ENCODE measurements at regions not wholly inside any gene's neighbourhood (a gene's known extent, or its start where the extent isn't known, plus 50 kb on each side); places are given as distances from the start of the nearest gene placed in this dataset.

DNA sequence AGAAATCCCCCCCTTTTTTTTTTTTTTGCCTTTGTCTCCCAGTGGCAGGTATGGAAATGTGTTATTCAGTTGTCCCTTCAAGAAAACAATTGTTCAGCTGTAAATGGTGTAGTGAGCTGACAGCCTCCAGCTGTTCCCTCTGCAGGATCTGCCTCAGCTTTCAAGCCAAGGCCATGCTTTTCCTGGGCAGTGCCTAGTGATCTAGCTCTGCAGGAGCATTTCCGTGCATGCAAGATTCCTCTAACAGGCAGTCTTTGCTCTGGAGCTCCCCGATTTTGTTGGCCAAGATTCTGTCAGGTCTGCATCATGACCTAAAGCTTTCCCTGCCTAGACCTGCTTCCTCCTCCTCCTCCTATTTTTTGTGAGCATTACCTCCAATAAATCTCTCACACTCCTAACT lies 300.7 kb upstream of the UBE2E3 start:
- Histone ChIP-seq H3K9me3 (ENCODE audit: low read length) (no peaks in the 10 kb centered on the region), H3K36me3 (ENCODE audit: low read depth, low read length) (no peaks in the 10 kb centered on the region), H3K79me2 (ENCODE audit: low read length) (no peaks in the 10 kb centered on the region), H3K4me3 (ENCODE audit: low read length) (no peak overlapping the region), H3K27ac (ENCODE audit: low read length) (no peak overlapping the region), H3K4me2 (ENCODE audit: low read length) (no peak overlapping the region), H4K20me1 (ENCODE audit: low read length) (no peaks in the 10 kb centered on the region), H3K27me3 (ENCODE audit: low read length) (no peaks in the 10 kb centered on the region), H3K4me1 (ENCODE audit: insufficient read depth, low read length) (peaks cover 41% of the 10 kb centered on the region), H3F3A (ENCODE audit: low read length, unreplicated experiment) (no peaks in the 10 kb centered on the region), H2AFZ (ENCODE audit: low read length) (no peak overlapping the region), H3K9ac (ENCODE audit: low read length) (no peak overlapping the region), H3K9me2 (replicated peaks; ENCODE audit: low read length) (no peaks in the 10 kb centered on the region)
- CTCF ChIA-PET: no interaction called here
- POLR2A ChIA-PET (ENCODE audit: unreplicated experiment): interaction anchor here (0.6 kb wide), 1 partner anchor 14 kb away, joined by 4 read pairs; no protein-coding TSS in a partner anchor
- no peak for ATAC-seq
- no TSS peak for BruUV-seq (replicated peaks)
- TF ChIP-seq EZH2phosphoT487 (IDR thresholded peaks at IDR 0.05; ENCODE audit: borderline replicate concordance, low read length): no peak
- no peak for TF ChIP-seq EZH2 (IDR thresholded peaks at IDR 0.05; ENCODE audit: low read length, unreplicated experiment)
- TF ChIP-seq, protein P1, sequence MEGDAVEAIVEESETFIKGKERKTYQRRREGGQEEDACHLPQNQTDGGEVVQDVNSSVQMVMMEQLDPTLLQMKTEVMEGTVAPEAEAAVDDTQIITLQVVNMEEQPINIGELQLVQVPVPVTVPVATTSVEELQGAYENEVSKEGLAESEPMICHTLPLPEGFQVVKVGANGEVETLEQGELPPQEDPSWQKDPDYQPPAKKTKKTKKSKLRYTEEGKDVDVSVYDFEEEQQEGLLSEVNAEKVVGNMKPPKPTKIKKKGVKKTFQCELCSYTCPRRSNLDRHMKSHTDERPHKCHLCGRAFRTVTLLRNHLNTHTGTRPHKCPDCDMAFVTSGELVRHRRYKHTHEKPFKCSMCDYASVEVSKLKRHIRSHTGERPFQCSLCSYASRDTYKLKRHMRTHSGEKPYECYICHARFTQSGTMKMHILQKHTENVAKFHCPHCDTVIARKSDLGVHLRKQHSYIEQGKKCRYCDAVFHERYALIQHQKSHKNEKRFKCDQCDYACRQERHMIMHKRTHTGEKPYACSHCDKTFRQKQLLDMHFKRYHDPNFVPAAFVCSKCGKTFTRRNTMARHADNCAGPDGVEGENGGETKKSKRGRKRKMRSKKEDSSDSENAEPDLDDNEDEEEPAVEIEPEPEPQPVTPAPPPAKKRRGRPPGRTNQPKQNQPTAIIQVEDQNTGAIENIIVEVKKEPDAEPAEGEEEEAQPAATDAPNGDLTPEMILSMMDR (conservative IDR thresholded peaks at IDR 0.05; ENCODE audit: low read depth, low read length): no peak
- no peak for DNase-seq
- intact Hi-C loops (cut with micrococcal nuclease): no loop called here

DNA sequence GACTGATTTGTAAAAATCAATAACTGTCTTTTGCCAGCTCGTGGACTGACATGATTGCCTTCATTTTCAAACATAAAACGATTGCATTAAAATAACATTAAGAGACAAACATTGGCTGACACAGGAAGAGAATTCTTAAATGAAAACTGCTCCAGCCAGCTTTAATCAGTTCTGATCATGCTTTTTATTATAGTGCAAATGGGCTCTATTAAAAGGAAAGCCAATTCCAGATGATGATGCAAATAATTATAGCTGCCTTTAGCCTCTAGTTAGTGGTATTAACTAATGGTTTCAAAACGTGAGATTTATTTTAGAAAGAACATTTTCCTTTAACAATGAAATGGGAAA lies 301.8 kb upstream of the UBE2E3 start:
- Histone ChIP-seq H3K9me2 (replicated peaks; ENCODE audit: low read length) (no peaks in the 10 kb centered on the region), H3K4me1 (ENCODE audit: insufficient read depth, low read length) (peaks cover 44% of the 10 kb centered on the region), H3K27ac (ENCODE audit: low read length) (no peak overlapping the region), H3K79me2 (ENCODE audit: low read length) (no peaks in the 10 kb centered on the region), H3F3A (ENCODE audit: low read length, unreplicated experiment) (no peaks in the 10 kb centered on the region), H2AFZ (ENCODE audit: low read length) (no peak overlapping the region), H4K20me1 (ENCODE audit: low read length) (no peaks in the 10 kb centered on the region), H3K4me3 (ENCODE audit: low read length) (no peak overlapping the region), H3K27me3 (ENCODE audit: low read length) (no peaks in the 10 kb centered on the region), H3K9me3 (ENCODE audit: low read length) (no peaks in the 10 kb centered on the region), H3K9ac (ENCODE audit: low read length) (no peak overlapping the region), H3K36me3 (ENCODE audit: low read depth, low read length) (no peaks in the 10 kb centered on the region), H3K4me2 (ENCODE audit: low read length) (no peak overlapping the region)
- TF ChIP-seq, protein P1 (conservative IDR thresholded peaks at IDR 0.05; ENCODE audit: low read depth, low read length): no peak
- TF ChIP-seq EZH2phosphoT487 (IDR thresholded peaks at IDR 0.05; ENCODE audit: borderline replicate concordance, low read length) (no peak), EZH2 (IDR thresholded peaks at IDR 0.05; ENCODE audit: low read length, unreplicated experiment) (no peak)
- no peak for ATAC-seq
- intact Hi-C loops (cut with micrococcal nuclease): no loop called here
- no TSS peak for BruUV-seq (replicated peaks)
- POLR2A ChIA-PET (ENCODE audit: unreplicated experiment): interaction anchor here (0.5 kb wide), 1 partner anchor 392 kb away, joined by 3 read pairs; no protein-coding TSS in a partner anchor
- DNase-seq: no peak
- CTCF ChIA-PET: no interaction called here

DNA sequence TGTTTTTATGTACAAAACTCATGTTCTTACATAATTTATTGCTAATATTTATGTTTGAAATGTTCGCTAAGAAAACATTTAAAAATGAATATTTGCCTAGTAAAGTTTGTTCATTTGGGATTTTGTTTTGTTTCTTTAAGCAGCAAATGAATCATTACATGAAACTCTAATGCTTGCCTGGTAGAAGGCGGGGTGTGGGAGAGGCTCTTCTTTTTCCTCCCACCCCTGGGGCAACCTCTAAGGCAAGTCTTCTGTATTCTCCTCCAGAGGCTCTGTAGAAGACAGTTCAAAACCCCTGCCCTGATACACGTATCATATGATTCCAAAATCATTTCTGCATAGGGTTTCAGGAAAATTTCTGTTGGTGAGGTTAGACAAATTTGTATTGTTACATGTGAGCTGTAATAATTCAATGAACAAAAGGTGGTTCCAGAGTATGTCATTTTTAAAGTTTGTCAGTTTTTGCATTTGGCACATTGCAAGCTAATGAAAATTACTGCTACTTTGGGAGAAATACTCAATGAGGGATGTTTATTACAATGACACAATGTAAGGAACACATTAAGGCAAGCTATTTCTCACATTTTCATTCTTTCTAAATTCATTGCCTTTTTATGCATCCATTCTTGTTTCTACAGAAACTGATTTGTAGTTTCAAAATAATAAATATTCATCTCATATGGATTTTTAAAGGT lies 302.3 kb upstream of the UBE2E3 start:
- no peaks in the 10 kb centered on the region for H3K36me3 ChIP-seq (ENCODE audit: low read depth, low read length)
- H3K79me2 ChIP-seq (ENCODE audit: low read length): no peaks in the 10 kb centered on the region
- no peaks in the 10 kb centered on the region for H3K9me3 ChIP-seq (ENCODE audit: low read length)
- H3K4me3 ChIP-seq (ENCODE audit: low read length): no peak overlapping the region
- H2AFZ ChIP-seq (ENCODE audit: low read length): no peak overlapping the region
- ATAC-seq: peak; percentile 65
- ChIA-PET CTCF (no interaction called here), POLR2A (ENCODE audit: unreplicated experiment) (interaction anchor here (0.5 to 0.6 kb wide), 2 partner anchors 65 to 392 kb away, joined by 3 read pairs; no protein-coding TSS in a partner anchor)
- DNase-seq: peak; percentile 50
- H3K4me2 ChIP-seq (ENCODE audit: low read length): peak overlapping the region; percentile 63
- peaks cover 44% of the 10 kb centered on the region for H3K4me1 ChIP-seq (ENCODE audit: insufficient read depth, low read length)
- peak overlapping the region; percentile 10; the same call in 1 of the 2 replicates for H3K9ac ChIP-seq (ENCODE audit: low read length)
- intact Hi-C loops (cut with micrococcal nuclease): no loop called here
- no TSS peak for BruUV-seq (replicated peaks)
- no peaks in the 10 kb centered on the region for H3K27me3 ChIP-seq (ENCODE audit: low read length)
- no peaks in the 10 kb centered on the region for H3F3A ChIP-seq (ENCODE audit: low read length, unreplicated experiment)
- H4K20me1 ChIP-seq (ENCODE audit: low read length): no peaks in the 10 kb centered on the region
- TF ChIP-seq EZH2 (IDR thresholded peaks at IDR 0.05; ENCODE audit: low read length, unreplicated experiment) (no peak), EZH2phosphoT487 (IDR thresholded peaks at IDR 0.05; ENCODE audit: borderline replicate concordance, low read length) (no peak)
- TF ChIP-seq, protein P1 (conservative IDR thresholded peaks at IDR 0.05; ENCODE audit: low read depth, low read length): no peak
- no peaks in the 10 kb centered on the region for H3K9me2 ChIP-seq (replicated peaks; ENCODE audit: low read length)
- peak overlapping the region; percentile 61 for H3K27ac ChIP-seq (ENCODE audit: low read length)
